Spleen (tissue), 11 donors: ENCODE measurements at regions not wholly inside any gene's neighbourhood (a gene's known extent, or its start where the extent isn't known, plus 50 kb on each side); places are given as distances from the start of the nearest gene placed in this dataset.

Source experiments
- DNase-seq: peaks from one replicate; pipeline ENCODE4 v3.0.0-alpha.2; 2020
- H3K27ac ChIP-seq, 8 donors: fragments of 200-600 bp; sonication (generic) in 7 of 8; 1 replicate in 4 of 8; 2 replicates in 4 of 8; pipeline versions ENCODE4 v1.5.0 to v1.8.0; 2016 to 2021; ENCODE audit warnings: inconsistent platforms in 4 of 8, mild to moderate bottlenecking in 4 of 8, moderate library complexity in 1 of 8
- H3K27me3 ChIP-seq, 7 donors: fragments of 200-600 bp; sonication (generic) in 6 of 7; replicated peaks in 1 of 7; 1 replicate in 4 of 7; 2 replicates in 3 of 7; pipeline versions ENCODE4 v1.5.0 to v1.8.0; 2016 to 2021; ENCODE audit warnings: inconsistent platforms in 3 of 7, mild to moderate bottlenecking in 1 of 7
- H3K36me3 ChIP-seq, 6 donors: fragments of 200-600 bp; sonication (generic) in 5 of 6; 1 replicate in 4 of 6; 2 replicates in 2 of 6; pipeline versions ENCODE4 v1.5.0 to v1.8.0; 2016 to 2021; ENCODE audit warnings: inconsistent platforms in 2 of 6
- H3K4me1 ChIP-seq, 6 donors: fragments of 200-600 bp; sonication (generic) in 5 of 6; 1 replicate in 3 of 6; 2 replicates in 3 of 6; pipeline versions ENCODE4 v1.5.0 to v1.8.0; 2016 to 2021; ENCODE audit warnings: inconsistent platforms in 3 of 6
- H3K4me3 ChIP-seq, 8 donors: fragments of 200-600 bp; sonication (generic) in 7 of 8; 1 replicate in 4 of 8; 2 replicates in 4 of 8; pipeline versions ENCODE4 v1.5.0 to v1.8.0; 2016 to 2021; ENCODE audit warnings: inconsistent platforms in 4 of 8, mild to moderate bottlenecking in 4 of 8, moderate library complexity in 2 of 8
- H3K9me3 ChIP-seq, 8 donors: fragments of 200-600 bp; sonication (generic) in 7 of 8; 1 replicate in 4 of 8; 2 replicates in 4 of 8; pipeline versions ENCODE4 v1.5.0 to v1.8.0; 2016 to 2021; ENCODE audit warnings: inconsistent platforms in 4 of 8
- POLR2A ChIP-seq, 3 donors: fragments of 450-650 bp; IDR thresholded peaks; one replicate each; pipeline ENCODE4 v1.5.1; 2017; ENCODE audit warnings: antibody characterized with exemption in 3 of 3, mild to moderate bottlenecking in 1 of 3
- POLR2AphosphoS5 ChIP-seq, 3 donors: sonication (generic); formaldehyde crosslinking; IDR thresholded peaks; one replicate each; pipeline ENCODE4 v1.5.1; 2017; ENCODE audit warnings: antibody characterized with exemption in 3 of 3
- WGBS, 5 donors: extraction: QIAGEN DNeasy Blood & Tissue Kit in 3 of 5; methylation state at CpG; one replicate each; pipeline versions ENCODE4 v1.1.5 to v1.1.7; 2013 to 2018; 5-methylcytosine and 5-hydroxymethylcytosine counted together
- intact Hi-C: fragments of 100-400 bp; cut with DNase I; formaldehyde crosslinking; loops from one replicate; pipeline ENCODE4 v1.15.0; 2023; ENCODE audit warnings: low total_unique reads
- TF ChIP-seq, protein P1 (sequence below), 11 experiments: fragments of 200-600 bp in 7 of 11; fragments of 450-650 bp in 4 of 11; sonication (generic) in 4 of 11; IDR thresholded peaks in 8 of 11; conservative IDR thresholded peaks in 3 of 11; 1 replicate in 7 of 11; 2 replicates in 4 of 11; pipeline versions ENCODE4 v1.4.0 to v1.8.0; 2016 to 2021; ENCODE audit warnings: antibody characterized with exemption in 11 of 11, inconsistent platforms in 4 of 11, mild to moderate bottlenecking in 1 of 11
- donor health status: healthy with polysubstance abuse.
- donor health status: DM: no; HTN: no; CAD: no; lungs with moderate emphysema.
- donor health status: DM: no; HTN: no; CAD: no.
- donor health status: Bipolar disorder and iron deficiency.
- donor health status: healthy.
- donor health status: DM: no; HTN: no; CAD: no.
- donor health status: DM: yes; HTN: yes; CAD: no.

DNA sequence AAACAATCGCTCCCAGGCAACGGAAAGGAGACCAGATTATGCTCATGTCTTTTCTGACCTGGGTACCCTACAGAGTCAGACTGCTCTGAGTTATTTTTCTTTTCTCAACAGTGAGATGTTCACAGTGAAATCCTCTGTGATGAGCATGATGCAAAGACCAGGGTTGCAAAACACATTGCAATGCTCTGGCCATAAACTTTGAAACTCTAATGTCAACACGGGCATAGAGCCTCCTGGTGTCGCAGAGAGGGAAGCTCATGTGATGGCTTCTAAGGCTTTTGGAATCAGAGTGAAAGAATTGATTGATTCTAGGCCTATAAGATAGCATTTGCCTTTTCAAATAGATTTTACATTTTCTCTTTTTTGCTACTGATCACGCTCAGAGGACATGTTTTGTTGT lies 193.4 kb downstream of the RASSF9 start:
- no peaks in the 10 kb centered on the region for H3K4me1 ChIP-seq
- H3K9me3 ChIP-seq: no peaks in the 10 kb centered on the region
- H3K4me3 ChIP-seq: no peak overlapping the region
- no peak for DNase-seq
- intact Hi-C loops: no loop called here
- 73 to 85% (median 80%) methylated on average over 5 of the region's 5 CpGs for WGBS, 5 donors
- H3K27me3 ChIP-seq: no peaks in the 10 kb centered on the region
- H3K36me3 ChIP-seq: no peaks in the 10 kb centered on the region
- H3K27ac ChIP-seq: no peak overlapping the region
- TF ChIP-seq POLR2A (IDR thresholded peaks at IDR 0.05): no peak
- TF ChIP-seq POLR2AphosphoS5 (IDR thresholded peaks at IDR 0.05): no peak
- TF ChIP-seq, protein P1, sequence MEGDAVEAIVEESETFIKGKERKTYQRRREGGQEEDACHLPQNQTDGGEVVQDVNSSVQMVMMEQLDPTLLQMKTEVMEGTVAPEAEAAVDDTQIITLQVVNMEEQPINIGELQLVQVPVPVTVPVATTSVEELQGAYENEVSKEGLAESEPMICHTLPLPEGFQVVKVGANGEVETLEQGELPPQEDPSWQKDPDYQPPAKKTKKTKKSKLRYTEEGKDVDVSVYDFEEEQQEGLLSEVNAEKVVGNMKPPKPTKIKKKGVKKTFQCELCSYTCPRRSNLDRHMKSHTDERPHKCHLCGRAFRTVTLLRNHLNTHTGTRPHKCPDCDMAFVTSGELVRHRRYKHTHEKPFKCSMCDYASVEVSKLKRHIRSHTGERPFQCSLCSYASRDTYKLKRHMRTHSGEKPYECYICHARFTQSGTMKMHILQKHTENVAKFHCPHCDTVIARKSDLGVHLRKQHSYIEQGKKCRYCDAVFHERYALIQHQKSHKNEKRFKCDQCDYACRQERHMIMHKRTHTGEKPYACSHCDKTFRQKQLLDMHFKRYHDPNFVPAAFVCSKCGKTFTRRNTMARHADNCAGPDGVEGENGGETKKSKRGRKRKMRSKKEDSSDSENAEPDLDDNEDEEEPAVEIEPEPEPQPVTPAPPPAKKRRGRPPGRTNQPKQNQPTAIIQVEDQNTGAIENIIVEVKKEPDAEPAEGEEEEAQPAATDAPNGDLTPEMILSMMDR (IDR thresholded peaks at IDR 0.05 in 8 of 11, conservative IDR thresholded peaks at IDR 0.05 in 3 of 11): no peak

DNA sequence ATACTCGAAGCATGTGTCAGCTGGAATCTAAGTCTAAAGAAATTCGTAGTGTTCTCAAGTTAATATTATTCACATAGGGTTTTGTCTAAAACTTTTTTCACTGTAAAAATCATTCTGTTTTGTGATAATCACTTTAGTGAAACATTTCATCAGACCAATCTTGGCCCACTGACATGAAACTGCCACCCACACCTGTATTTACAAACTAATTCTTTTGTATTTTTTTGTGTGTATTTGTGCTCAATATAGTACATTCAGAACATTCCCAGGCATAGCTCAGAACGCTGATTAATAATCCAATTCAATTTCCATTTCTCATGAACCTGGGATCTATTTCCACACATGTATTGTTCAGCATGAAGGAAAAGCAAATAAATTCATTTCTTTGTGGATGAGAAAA lies 191.7 kb downstream of the RASSF9 start:
- no peaks in the 10 kb centered on the region for H3K9me3 ChIP-seq
- H3K4me3 ChIP-seq: no peak overlapping the region
- no peak overlapping the region for H3K27ac ChIP-seq
- TF ChIP-seq POLR2A (IDR thresholded peaks at IDR 0.05): no peak
- TF ChIP-seq POLR2AphosphoS5 (IDR thresholded peaks at IDR 0.05): no peak
- TF ChIP-seq, protein P1 (IDR thresholded peaks at IDR 0.05 in 8 of 11, conservative IDR thresholded peaks at IDR 0.05 in 3 of 11): no peak
- no peaks in the 10 kb centered on the region for H3K36me3 ChIP-seq
- intact Hi-C loops: no loop called here
- H3K4me1 ChIP-seq: no peaks in the 10 kb centered on the region
- 59 to 81% (median 67%) methylated on average over 3 of the region's 3 CpGs for whole genome bisulfite sequencing, 5 donors
- no peaks in the 10 kb centered on the region for H3K27me3 ChIP-seq
- DNase-seq: no peak

DNA sequence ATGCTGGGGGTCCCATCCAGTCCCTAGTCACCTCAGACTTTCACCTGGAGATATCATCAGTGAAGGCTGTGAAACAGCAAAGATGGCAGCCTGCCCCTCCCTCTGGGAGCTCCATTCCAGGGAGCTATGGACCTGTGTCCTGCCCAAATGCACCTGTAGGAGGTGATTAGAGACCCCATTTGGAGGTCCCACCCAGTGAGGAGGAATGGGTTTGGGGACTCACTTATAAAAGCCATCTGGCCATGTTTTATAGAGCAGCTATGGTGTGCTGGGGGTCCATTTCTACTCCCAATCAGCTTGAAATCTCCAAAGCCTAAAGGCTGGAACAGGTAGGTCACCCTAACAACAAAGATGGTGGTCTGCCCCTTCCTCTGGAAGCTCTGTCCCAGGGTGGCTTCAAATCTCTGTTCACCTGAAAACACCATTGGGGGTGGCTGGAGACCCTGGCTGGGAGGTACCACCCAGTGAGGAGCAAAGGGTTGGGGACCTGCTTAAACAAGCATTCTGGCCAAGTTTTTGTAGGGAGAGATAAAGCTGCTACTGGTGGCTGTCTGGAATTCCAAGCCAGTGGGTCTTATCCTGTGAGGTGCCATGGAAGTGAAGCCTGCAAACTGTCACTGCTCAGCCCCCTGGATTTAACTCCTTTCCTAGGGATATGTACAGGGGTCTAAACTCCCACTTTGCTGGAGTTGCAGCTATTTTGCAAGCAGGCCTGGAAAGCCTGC lies 182.3 kb downstream of the RASSF9 start:
- H3K27ac ChIP-seq: no peak overlapping the region
- TF ChIP-seq POLR2AphosphoS5 (IDR thresholded peaks at IDR 0.05): no peak
- no peak for TF ChIP-seq POLR2A (IDR thresholded peaks at IDR 0.05)
- TF ChIP-seq, protein P1 (IDR thresholded peaks at IDR 0.05 in 8 of 11, conservative IDR thresholded peaks at IDR 0.05 in 3 of 11): no peak
- intact Hi-C loops: no loop called here

DNA sequence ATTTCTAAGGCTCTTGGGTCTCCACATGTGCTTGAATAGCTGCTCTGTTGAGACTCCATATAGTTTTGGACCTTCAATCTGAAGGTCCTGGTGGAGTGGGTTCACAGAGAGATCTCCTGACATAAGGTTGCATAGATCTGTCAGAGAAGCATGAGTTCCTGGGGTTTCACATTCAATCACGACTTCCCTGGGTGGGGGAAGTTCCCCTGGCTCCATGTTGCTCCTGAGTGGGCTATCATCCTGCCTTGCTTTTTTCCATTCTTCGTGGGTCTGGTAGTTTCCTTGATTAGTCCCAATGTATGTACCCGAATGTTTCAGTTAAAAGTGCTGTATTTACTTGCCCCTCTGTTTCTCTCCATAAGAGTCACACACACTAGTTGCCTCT lies 181.8 kb downstream of the RASSF9 start:
- H3K36me3 ChIP-seq: no peaks in the 10 kb centered on the region
- no peak for DNase-seq
- TF ChIP-seq, protein P1 (IDR thresholded peaks at IDR 0.05 in 8 of 11, conservative IDR thresholded peaks at IDR 0.05 in 3 of 11): no peak
- no peak for TF ChIP-seq POLR2A (IDR thresholded peaks at IDR 0.05)
- TF ChIP-seq POLR2AphosphoS5 (IDR thresholded peaks at IDR 0.05): no peak
- no peak overlapping the region for H3K4me3 ChIP-seq
- intact Hi-C loops: no loop called here
- no peak overlapping the region for H3K27ac ChIP-seq
- H3K27me3 ChIP-seq: no peaks in the 10 kb centered on the region
- 67 to 77% (median 73%) methylated on average over 3 of the region's 3 CpGs for WGBS, 5 donors
- no peaks in the 10 kb centered on the region for H3K4me1 ChIP-seq
- H3K9me3 ChIP-seq: peaks cover 0 to 53% (median 27%) of the 10 kb centered on the region in 8 donors

More for the DNA sequence above, 182.3 kb downstream of the RASSF9 start:
- Histone ChIP-seq H3K4me3 (no peak overlapping the region), H3K4me1 (no peaks in the 10 kb centered on the region), H3K27me3 (no peaks in the 10 kb centered on the region), H3K36me3 (no peaks in the 10 kb centered on the region), H3K9me3 (peaks cover 0 to 50% (median 23%) of the 10 kb centered on the region in 8 donors)
- DNase-seq: no peak
